ENCODE measurements at regions not wholly inside any gene's neighbourhood (a gene's known extent, or its start where the extent isn't known, plus 50 kb on each side); places are given as distances from the start of the nearest gene placed in this dataset.

DNA sequence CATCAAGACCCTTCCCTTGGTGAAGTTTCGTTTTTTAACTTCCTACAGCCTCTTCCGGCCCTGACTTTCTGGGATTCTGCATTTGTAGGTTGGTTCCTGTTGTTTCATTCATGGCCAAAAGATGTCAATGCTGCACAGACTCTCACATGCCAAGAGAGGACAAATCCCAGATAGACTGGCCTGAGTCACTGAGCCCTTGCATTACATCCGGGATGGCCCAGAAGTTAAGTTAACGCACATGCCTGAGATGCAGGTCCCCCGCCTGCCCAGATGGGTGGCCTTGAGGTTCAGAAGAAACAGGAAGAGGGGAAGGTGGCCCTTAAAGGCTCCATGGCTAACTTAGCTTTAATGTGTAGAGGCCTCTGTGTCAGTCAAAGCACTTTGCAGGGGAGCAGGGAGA is 51.6 kb upstream of the SRGAP3 start:
- DNase-seq (ENCODE audit: low spot score), result no peak

DNA sequence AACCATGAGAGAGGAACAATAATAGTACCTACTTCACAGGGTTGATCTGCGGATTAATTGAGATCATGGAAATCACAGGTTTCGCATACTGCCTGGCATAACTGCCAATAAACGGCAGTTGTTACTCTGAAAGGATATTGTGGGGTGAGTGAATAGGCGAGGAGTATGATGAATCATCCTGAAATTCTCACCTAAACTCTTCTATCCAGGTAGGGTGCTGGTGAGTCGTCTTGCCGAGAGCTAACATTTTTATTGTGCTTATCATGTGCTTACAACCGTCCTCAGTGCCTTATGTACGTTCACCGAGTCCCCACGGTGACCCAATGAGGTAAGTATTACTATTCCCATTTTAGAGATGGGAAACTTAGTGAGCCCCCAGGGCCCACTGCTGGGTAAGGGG is 52.4 kb upstream of the SRGAP3 start:
- DNase-seq (ENCODE audit: low spot score), result no peak

DNA sequence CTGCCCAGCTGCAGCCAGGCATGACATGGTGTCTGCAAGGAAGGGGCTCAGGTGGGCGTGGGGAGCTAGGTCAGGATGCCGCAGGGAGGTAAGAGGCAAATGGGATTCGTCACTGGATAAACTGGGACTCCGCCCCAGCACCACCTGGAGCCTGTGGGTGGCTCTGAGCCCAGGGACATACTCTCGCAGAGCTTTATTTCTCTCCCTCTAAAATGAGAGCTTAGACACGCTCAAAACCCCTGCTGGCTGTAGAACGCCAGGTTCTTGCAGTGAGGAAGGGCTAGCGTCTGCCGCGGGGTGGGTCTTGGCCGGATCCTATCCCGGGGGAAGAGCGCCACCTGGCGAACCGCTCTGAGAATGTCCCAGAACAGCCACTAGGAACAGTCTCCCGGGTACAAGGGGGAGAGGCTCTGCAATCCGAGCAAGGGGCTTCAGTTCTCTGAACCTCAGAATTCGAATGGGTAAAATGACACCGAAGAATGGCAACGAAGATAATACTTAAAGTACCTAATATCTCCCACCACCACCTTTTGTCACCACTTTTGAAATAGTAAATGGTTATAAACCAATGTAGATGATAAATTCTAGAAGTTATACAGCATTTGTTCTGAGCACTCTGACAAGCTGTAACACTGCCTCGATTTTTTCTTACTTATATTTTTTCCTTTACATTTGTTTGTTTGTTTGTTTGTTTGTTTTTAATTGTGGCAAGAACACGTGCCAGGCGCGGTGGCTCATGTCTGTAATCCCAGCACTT is 53.2 kb upstream of the SRGAP3 start:
- peak; percentile 94 for DNase-seq (ENCODE audit: low spot score)

DNA sequence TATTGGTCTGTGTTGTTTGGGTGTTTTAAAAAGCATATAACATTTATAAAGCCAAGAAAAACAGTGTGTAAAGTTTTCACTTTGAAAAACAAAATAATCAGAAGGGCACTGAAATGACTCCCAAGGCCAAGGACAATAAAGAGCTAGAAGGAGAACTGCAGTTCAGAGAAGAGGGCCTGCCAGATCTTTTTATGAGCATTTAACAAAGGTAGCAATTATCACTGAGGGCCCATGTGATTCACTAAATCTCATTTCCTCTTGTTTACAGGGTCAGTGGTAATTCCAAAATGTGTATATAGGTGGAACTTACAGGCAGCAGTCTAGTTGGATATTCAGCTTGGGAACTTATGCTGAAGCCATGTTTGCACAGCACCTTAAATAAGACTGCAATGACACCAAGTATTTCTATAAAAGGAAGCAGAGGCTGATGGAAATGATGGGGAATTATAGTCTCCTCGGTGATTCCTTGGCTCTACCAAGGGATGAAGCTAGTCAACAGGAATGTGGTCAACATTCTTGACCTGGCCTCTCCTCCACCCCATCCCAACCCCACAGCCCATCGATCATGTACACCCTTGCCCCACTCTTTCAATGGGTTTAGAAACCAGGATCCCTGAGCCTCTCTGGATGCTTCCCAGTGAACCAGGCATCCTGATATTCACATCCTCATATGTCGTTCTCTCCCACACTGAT is 54.4 kb upstream of the THUMPD3 start:
- no peak for DNase-seq (ENCODE audit: low spot score)

DNA sequence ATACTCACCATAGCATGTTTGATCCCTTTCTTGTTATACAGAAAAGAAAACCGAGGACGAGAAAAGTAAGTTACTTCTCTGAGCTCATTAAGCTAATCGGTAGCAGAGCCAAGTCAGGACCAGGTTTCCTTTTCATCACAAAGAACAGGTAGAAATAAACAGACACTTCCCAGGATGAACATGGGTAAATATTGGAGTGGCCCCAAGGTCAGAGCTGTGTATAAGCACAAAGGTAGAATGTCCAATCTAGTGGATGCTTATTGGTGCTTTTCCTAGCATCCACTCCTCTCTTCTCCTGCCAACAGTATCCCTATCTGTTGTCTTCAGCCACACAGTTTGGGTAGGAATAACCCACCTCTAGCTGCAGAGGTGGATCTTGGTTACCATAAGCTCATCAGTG is 52.8 kb upstream of the THUMPD3 start:
- no peak for DNase-seq (ENCODE audit: low spot score)

DNA sequence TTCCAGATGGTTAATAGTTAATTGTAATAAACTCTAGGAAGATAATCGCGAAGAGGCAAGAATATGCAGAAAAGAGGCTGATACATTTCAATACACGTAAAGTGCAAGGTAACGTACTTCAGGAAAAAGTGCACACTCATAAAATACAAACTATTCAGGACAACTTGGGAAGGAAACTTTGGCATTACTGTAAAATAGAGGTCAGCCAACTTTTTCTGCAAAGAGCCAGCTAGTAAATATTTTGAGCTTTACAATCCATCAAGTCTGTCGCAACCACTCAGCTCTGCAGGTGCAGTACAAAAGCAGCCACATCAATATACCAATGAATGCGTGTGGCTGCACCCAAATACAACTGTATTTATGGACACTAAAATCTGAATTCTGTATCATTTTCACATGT is 51.6 kb upstream of the THUMPD3 start:
- DNase-seq (ENCODE audit: low spot score), result no peak

Measured in SK-N-DZ (cell line).